ENCODE measurements at regions not wholly inside any gene's neighbourhood (a gene's known extent, or its start where the extent isn't known, plus 50 kb on each side); places are given as distances from the start of the nearest gene placed in this dataset.

DNA sequence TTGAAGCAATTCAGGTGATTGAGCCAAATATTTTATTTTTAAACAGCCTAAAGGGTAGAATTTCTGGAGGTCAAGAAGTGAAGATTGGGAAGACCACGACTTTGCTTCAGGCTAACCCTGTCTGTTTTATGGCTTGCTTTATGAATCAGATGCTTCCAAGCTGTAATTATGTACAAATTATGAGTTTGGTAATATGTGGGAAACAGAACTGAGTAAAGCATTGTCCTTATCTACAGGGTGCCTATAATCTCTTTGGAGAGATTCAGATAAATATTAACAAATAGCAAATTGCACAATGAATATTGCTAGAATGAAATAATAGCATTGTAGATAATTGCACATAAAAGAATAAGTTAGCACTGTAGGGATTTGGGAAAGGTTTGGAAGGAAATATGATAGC lies 539.4 kb upstream of the CDH2 start:
- 16% methylated on average over 1 of the region's 1 CpG for WGBS (ENCODE audit: insufficient coverage, low coverage, low lambda C conversion rate, missing lambda C conversion rate)
- intact Hi-C loops (cut with DNase I) = no loop called here
- TF ChIP-seq, protein P1, sequence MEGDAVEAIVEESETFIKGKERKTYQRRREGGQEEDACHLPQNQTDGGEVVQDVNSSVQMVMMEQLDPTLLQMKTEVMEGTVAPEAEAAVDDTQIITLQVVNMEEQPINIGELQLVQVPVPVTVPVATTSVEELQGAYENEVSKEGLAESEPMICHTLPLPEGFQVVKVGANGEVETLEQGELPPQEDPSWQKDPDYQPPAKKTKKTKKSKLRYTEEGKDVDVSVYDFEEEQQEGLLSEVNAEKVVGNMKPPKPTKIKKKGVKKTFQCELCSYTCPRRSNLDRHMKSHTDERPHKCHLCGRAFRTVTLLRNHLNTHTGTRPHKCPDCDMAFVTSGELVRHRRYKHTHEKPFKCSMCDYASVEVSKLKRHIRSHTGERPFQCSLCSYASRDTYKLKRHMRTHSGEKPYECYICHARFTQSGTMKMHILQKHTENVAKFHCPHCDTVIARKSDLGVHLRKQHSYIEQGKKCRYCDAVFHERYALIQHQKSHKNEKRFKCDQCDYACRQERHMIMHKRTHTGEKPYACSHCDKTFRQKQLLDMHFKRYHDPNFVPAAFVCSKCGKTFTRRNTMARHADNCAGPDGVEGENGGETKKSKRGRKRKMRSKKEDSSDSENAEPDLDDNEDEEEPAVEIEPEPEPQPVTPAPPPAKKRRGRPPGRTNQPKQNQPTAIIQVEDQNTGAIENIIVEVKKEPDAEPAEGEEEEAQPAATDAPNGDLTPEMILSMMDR (IDR thresholded peaks at IDR 0.05) = no peak
- no peak for TF ChIP-seq POLR2A (IDR thresholded peaks at IDR 0.05)
- DNase-seq (no peak), ATAC-seq (no peak)
- H3K27ac ChIP-seq = no peak overlapping the region
- no peaks in the 10 kb centered on the region for H3K9me3 ChIP-seq
- no peaks in the 10 kb centered on the region for H3K36me3 ChIP-seq
- H3K4me1 ChIP-seq = no peaks in the 10 kb centered on the region
- H3K4me3 ChIP-seq = no peak overlapping the region
- no peaks in the 10 kb centered on the region for H3K27me3 ChIP-seq

DNA sequence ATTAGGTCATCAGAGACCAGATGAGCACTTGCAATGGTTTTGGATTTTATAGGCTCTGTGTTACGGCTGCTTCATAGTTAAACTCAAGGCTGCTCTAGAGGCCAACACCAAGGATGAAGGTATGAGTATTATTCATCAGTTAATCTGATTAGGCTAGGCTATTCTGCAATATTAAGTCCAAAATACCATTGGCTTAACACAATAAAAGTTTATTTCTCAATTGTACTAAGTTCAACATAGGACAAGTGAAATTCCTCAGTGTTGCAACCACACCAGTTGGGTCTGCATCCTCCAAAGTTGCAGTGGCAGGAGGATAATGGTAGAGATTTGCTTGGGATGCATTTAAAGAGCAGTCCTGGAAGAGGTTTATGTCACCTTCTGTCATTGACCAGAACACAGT lies 538.3 kb upstream of the CDH2 start:
- TF ChIP-seq POLR2A (IDR thresholded peaks at IDR 0.05) = no peak
- TF ChIP-seq, protein P1 (IDR thresholded peaks at IDR 0.05) = no peak
- Histone ChIP-seq H3K36me3 (no peaks in the 10 kb centered on the region), H3K27ac (no peak overlapping the region), H3K4me1 (no peaks in the 10 kb centered on the region), H3K27me3 (no peaks in the 10 kb centered on the region), H3K9me3 (no peaks in the 10 kb centered on the region), H3K4me3 (no peak overlapping the region)
- 90% methylated on average over 1 of the region's 1 CpG for WGBS (ENCODE audit: insufficient coverage, low coverage, low lambda C conversion rate, missing lambda C conversion rate)
- DNase-seq (no peak), ATAC-seq (no peak)
- intact Hi-C loops (cut with DNase I) = no loop called here

DNA sequence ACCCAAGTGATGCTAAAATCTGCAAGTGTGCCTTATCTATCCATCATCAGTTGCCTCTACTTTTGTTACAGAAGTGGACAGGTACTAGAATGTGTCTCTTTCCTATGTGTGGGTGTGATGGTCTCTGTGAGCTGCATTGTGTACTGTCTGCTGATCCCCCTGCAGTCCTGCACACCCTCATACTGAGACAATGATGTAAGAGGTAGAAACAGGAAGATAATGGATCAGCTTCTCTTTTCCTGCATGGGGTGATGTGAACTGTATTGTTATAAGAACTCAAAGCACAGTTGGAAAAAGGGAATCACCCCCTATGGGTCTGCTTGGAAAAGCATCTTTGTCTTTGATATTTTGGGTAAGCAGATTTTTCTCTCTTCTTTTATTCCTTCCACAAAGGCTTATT lies 537.6 kb upstream of the CDH2 start:
- Histone ChIP-seq H3K4me3 (no peak overlapping the region), H3K9me3 (no peaks in the 10 kb centered on the region), H3K27ac (no peak overlapping the region), H3K4me1 (no peaks in the 10 kb centered on the region), H3K36me3 (no peaks in the 10 kb centered on the region), H3K27me3 (no peaks in the 10 kb centered on the region)
- intact Hi-C loops (cut with DNase I) = no loop called here
- DNase-seq (no peak), ATAC-seq (no peak)
- TF ChIP-seq POLR2A (IDR thresholded peaks at IDR 0.05) = no peak
- TF ChIP-seq, protein P1 (IDR thresholded peaks at IDR 0.05) = no peak

DNA sequence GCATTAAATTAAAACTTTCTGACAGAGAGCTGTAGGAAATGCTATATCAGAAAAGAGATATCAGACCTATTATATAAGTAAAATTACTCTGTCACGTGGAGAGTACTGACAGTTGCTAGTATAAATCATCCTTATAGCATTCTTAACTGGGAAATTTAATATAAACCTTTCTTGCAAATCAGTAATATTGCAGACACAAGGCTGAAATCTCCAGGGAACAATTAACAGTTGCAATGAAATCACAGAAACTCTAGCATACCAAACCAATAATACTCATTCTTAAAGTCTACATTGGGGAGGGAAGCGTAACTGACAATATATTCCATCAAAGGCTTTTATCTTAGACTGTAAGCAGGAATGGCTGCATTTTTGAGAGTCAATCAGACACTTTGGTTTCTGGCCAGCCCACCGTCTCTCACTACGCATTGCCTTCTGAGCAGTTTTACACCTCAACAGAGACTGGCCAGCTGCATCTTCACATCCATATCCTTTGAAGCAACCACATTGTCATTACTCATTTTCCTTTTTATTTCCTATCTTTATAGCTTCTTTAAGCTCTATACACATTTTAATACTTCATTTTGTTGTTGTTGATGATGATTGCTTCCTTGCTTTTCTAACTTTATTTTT lies 536.0 kb upstream of the CDH2 start:
- Histone ChIP-seq H3K9me3 (no peaks in the 10 kb centered on the region), H3K4me3 (no peak overlapping the region), H3K36me3 (no peaks in the 10 kb centered on the region), H3K27me3 (no peaks in the 10 kb centered on the region), H3K4me1 (no peaks in the 10 kb centered on the region), H3K27ac (no peak overlapping the region)
- ATAC-seq = no peak
- intact Hi-C loops (cut with DNase I) = no loop called here
- DNase-seq = no peak
- no peak for TF ChIP-seq POLR2A (IDR thresholded peaks at IDR 0.05)
- TF ChIP-seq, protein P1 (IDR thresholded peaks at IDR 0.05) = no peak
- 62% methylated on average over 4 of the region's 4 CpGs for WGBS (ENCODE audit: insufficient coverage, low coverage, low lambda C conversion rate, missing lambda C conversion rate)

DNA sequence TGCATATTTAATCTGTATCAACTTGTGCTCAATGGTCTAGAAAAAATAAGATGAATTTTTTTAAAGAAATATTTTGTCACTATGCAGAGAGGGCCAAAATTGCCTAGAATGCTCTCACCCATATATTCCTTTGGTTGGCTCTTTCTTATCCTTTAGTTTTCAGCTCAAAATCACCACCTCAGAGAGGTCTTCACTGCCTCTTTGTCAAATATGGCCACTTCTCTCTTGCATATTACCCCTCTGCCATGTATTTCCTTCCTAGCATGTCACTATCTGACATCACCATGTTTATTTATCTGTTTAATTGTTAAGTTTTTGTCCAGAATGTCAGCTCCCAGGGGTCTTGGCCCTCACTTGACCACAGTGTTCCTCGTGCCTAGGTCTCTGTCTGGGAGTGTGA lies 535.2 kb upstream of the CDH2 start:
- intact Hi-C loops (cut with DNase I) = no loop called here
- no peaks in the 10 kb centered on the region for H3K4me1 ChIP-seq
- DNase-seq = no peak
- no peaks in the 10 kb centered on the region for H3K27me3 ChIP-seq
- TF ChIP-seq, protein P1 (IDR thresholded peaks at IDR 0.05) = no peak
- no peak for TF ChIP-seq POLR2A (IDR thresholded peaks at IDR 0.05)
- no peak for ATAC-seq
- H3K36me3 ChIP-seq = no peaks in the 10 kb centered on the region
- H3K4me3 ChIP-seq = no peak overlapping the region
- H3K27ac ChIP-seq = no peak overlapping the region
- 37% methylated on average over 1 of the region's 1 CpG for WGBS (ENCODE audit: insufficient coverage, low coverage, low lambda C conversion rate, missing lambda C conversion rate)
- no peaks in the 10 kb centered on the region for H3K9me3 ChIP-seq
